Upper lobe of right lung (tissue), 1 donor: ENCODE measurements at regions not wholly inside any gene's neighbourhood (a gene's known extent, or its start where the extent isn't known, plus 50 kb on each side); places are given as distances from the start of the nearest gene placed in this dataset.
"Not testable (repeated sequence)": the region's sequence is repeated elsewhere in the genome, so short reads cannot be mapped to it uniquely, and the experiment has no call there.

ENCODE experiments used
- ATAC-seq: fragments of 200-7000 bp; cut with Tn5 transposase; one replicate; pipeline ENCODE4 v1.9.1; 2020; ENCODE audit warnings: mild to moderate bottlenecking, moderate library complexity
- DNase-seq: peaks from one replicate; pipeline ENCODE4 v3.0.0-alpha.2; 2020
- H3K27ac ChIP-seq: fragments of 200-600 bp; one replicate; pipeline ENCODE4 v1.8.0; 2022
- H3K27me3 ChIP-seq: fragments of 200-600 bp; one replicate; pipeline ENCODE4 v1.8.0; 2022; ENCODE audit warnings: mild to moderate bottlenecking
- H3K36me3 ChIP-seq: fragments of 200-600 bp; one replicate; pipeline ENCODE4 v1.8.0; 2022
- H3K4me1 ChIP-seq: fragments of 200-600 bp; one replicate; pipeline ENCODE4 v1.8.0; 2022
- H3K4me3 ChIP-seq: fragments of 200-600 bp; one replicate; pipeline ENCODE4 v1.8.0; 2022; ENCODE audit warnings: mild to moderate bottlenecking
- H3K9me3 ChIP-seq: fragments of 200-600 bp; one replicate; pipeline ENCODE4 v1.8.0; 2022
- CTCF ChIP-seq: fragments of 200-600 bp; IDR thresholded peaks from one replicate; pipeline ENCODE4 v1.8.0; 2022; ENCODE audit warnings: antibody characterized with exemption
- intact Hi-C: fragments of 100-400 bp; cut with DNase I; formaldehyde crosslinking; loops from one replicate; pipeline ENCODE4 v1.11.0; 2022
- donor health status: DM: no; HTN: yes; CAD: no; lungs with severe emphysema.

- no peaks in the 10 kb centered on the region for H3K9me3 ChIP-seq
- no peaks in the 10 kb centered on the region for H3K36me3 ChIP-seq
- no peak overlapping the region for H3K27ac ChIP-seq
- no peak overlapping the region for H3K4me3 ChIP-seq
- H3K4me1 ChIP-seq = no peaks in the 10 kb centered on the region
- no peak for TF ChIP-seq CTCF
- H3K27me3 ChIP-seq = no peaks in the 10 kb centered on the region
- intact Hi-C loops = no loop called here
- ATAC-seq (no peak), DNase-seq (no peak)
Observed at GRCh38 chrX:122303761-122304160, 880.3 kb upstream of the GRIA3 start.

GRCh38 chrX:122344816-122345215, 839.3 kb upstream of the GRIA3 start:
- Histone ChIP-seq H3K9me3 (no peaks in the 10 kb centered on the region), H3K36me3 (no peaks in the 10 kb centered on the region), H3K4me3 (no peak overlapping the region), H3K27ac (no peak overlapping the region), H3K4me1 (no peaks in the 10 kb centered on the region), H3K27me3 (no peaks in the 10 kb centered on the region)
- ATAC-seq = no peak
- no peak for TF ChIP-seq CTCF
- DNase-seq = no peak
- intact Hi-C loops = no loop called here

GRCh38 chrX:122363112-122363795, 820.8 kb upstream of the GRIA3 start:
- H3K36me3 ChIP-seq = no peaks in the 10 kb centered on the region
- H3K27ac ChIP-seq = no peak overlapping the region
- H3K4me3 ChIP-seq = no peak overlapping the region
- intact Hi-C loops = no loop called here
- no peak for ATAC-seq
- no peak for DNase-seq
- no peak for TF ChIP-seq CTCF
- H3K27me3 ChIP-seq = no peaks in the 10 kb centered on the region
- no peaks in the 10 kb centered on the region for H3K9me3 ChIP-seq
- H3K4me1 ChIP-seq = no peaks in the 10 kb centered on the region

GRCh38 chrX:122375533-122375932, 808.5 kb upstream of the GRIA3 start:
- H3K9me3 ChIP-seq, intact Hi-C loops, H3K27me3 ChIP-seq, H3K36me3 ChIP-seq, DNase-seq, H3K4me3 ChIP-seq, H3K4me1 ChIP-seq, H3K27ac ChIP-seq, ATAC-seq: not testable (repeated sequence)

- no peaks in the 10 kb centered on the region for H3K36me3 ChIP-seq
- H3K4me3 ChIP-seq = no peak overlapping the region
- DNase-seq = no peak
Observed at GRCh38 chrX:122389005-122389404, 795.1 kb upstream of the GRIA3 start.

GRCh38 chrX:122418758-122419157, 765.3 kb upstream of the GRIA3 start:
- H3K27ac ChIP-seq = no peak overlapping the region
- TF ChIP-seq CTCF = no peak
- H3K36me3 ChIP-seq = no peaks in the 10 kb centered on the region
- H3K4me3 ChIP-seq = no peak overlapping the region
- H3K9me3 ChIP-seq = no peaks in the 10 kb centered on the region
- intact Hi-C loops = no loop called here
- no peak for ATAC-seq
- no peaks in the 10 kb centered on the region for H3K27me3 ChIP-seq
- DNase-seq = no peak
- H3K4me1 ChIP-seq = no peaks in the 10 kb centered on the region

More at GRCh38 chrX:122389005-122389404, 795.1 kb upstream of the GRIA3 start:
- no peak for TF ChIP-seq CTCF
- ATAC-seq = no peak
- Histone ChIP-seq H3K27ac (no peak overlapping the region), H3K27me3 (no peaks in the 10 kb centered on the region), H3K9me3 (no peaks in the 10 kb centered on the region), H3K4me1 (no peaks in the 10 kb centered on the region)
- intact Hi-C loops = no loop called here
